HG02852 (cell line): ENCODE measurements at regions not wholly inside any gene's neighbourhood (a gene's known extent, or its start where the extent isn't known, plus 50 kb on each side); places are given as distances from the start of the nearest gene placed in this dataset.
"Not testable (repeated sequence)": the region's sequence is repeated elsewhere in the genome, so short reads cannot be mapped to it uniquely, and the experiment has no call there.

Experiments used
- ATAC-seq: cut with Tn5 transposase; IDR thresholded peaks from one replicate; pipeline ENCODE4 v1.9.1; 2021; ENCODE audit warnings: mild to moderate bottlenecking, moderate library complexity; ENCODE audit not compliant: unreplicated experiment

DNA sequence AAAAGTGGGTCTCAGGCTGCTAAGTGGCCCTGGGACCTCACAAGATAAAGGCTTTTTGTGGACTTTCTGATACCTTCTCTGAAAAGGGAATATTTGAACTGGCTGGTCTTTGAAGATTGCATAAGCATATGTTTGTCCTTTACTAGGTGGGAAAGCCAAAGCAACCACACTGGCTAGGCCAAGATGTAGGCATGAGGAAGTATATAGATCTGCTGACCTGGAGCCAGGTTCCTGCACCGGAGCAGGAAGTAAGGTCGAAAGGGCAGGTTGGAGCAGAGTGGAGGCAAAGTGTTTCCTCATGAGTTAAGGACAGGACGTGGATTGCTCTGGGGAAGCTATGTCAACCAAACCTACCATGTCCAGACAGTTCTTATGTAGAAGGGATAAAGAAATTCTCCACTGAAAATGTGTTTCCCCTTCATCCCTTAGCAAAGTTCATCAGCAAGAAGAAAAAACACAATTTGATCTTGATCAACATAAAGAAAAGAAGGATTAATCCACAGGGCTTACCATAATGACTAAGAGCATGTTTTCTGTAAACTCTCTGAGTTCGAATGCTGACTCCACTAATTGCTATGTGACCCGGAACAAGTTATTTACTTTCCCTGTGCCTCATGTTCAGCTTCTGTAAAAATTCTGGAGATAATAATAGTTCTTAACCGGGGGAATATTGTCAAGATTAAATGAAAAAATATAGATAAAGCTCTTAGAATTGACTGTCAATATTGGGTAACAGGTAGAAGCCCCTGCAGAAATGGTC lies 156.1 kb upstream of the SRD5A2 start:
- no peak for ATAC-seq

DNA sequence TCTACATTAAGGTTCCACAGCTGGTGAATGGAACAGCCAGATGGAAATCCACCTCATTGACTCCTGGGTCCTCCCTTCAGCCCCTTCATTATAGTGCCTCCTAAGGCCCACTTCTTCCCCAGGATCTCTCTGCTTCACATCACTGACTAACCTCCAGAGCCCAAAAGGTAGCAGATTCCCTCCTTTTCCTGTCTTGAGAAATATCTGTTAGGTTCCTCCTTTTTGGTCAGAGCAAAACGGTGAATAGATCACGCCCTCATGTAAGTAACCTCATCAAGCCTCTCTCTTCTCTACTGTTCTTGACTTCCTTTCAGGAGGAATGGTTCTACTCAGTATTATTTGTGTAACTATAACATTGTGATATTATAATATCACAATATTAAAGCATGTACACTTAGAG lies 155.0 kb upstream of the SRD5A2 start:
- ATAC-seq: no peak

DNA sequence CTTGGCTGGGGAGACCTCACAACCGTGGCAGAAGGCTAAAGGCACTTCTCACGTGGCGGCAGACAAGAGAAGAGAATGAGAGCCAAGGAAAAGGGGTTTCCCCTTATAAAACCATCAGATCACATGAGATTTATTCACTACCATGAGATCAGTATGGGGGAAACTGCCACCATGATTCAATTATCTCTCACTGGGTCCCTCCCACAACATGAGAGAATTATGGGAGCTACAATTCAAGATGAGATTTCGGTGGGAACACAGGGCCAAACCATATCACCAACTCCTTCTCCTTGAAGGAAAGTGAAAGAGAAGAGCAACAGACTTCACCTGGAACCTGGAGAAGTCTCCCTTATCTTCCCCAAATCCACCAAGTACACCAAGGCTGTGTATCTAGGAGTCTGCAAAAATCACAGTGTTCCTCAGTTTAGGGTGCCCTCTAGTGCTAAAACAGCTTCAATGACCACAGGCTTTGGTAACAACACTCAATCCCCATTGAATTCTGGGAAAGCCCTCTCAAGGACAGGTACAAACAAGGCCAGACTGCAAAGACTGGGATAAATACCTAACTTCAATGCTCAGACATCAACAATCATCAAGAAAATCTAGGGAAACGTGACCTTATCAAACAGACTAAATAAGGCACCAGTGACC lies 148.8 kb upstream of the SRD5A2 start:
- ATAC-seq: no peak

DNA sequence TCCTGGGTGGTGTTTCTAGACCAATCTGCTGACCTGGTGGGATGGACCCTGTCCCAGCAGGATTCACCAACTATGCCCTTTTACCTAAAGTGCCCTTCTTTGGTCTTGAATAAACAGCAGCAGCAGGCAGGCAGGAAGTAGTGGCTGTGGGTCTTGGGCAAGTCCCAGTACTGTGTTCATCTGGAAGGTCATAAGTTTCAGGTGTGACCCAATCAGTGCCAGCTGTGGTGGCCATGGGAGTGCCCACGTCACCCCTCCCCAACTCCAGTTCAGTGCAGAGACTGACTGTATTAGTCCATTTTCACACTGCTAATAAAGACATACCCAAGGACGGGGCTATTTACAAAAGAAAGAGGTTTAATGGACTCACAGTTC lies 148.3 kb upstream of the SRD5A2 start:
- ATAC-seq: no peak

DNA sequence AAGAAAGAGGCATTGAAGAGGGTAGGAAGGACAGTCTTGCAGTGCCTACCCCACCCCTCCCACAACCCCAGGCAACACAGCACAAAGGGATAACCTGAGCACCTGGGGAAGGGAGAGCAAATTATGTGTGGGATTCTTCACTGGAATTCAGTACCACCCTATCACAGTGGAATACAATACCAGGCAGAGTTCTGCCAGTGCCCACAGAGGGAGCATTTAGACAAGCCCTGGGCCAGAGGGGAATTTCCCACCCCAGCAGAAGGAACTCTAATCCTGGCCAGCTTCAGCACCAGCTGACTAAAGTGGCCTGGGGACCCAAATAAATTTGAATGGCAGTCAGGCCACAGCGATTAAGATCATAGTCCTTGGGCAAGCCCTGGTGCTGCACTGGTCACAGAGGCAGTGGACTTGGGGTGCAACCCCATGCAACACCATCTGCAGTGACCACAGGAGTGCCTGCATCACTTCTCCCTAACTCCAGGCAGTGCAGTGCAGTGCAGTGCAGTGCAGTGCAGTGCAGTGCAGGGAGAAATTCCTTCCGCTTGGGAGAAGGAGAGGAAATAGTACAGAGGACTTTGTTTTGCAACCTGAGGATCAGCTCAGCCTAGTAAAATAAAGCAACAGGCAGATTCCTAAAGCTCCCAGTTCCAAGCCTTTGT lies 147.8 kb upstream of the SRD5A2 start:
- no peak for ATAC-seq

DNA sequence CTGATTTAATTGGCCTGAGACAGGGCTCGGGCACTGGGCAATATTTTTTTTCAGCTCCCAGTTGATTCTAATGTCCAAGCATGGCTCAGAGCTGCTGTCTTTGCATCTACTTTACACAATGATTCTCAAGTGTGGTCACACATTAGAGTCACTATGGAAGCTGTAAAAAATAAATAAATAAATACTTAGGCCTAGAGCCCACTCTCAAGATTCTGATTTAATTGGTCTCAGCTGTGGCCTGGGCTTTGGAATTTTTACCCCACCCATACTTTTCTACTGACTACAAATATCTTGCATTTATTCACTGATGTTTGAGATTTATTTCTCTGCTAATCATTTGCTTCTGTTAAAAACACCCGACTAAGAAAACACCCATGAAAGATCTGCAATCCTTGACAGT lies 145.7 kb upstream of the SRD5A2 start:
- ATAC-seq: no peak

DNA sequence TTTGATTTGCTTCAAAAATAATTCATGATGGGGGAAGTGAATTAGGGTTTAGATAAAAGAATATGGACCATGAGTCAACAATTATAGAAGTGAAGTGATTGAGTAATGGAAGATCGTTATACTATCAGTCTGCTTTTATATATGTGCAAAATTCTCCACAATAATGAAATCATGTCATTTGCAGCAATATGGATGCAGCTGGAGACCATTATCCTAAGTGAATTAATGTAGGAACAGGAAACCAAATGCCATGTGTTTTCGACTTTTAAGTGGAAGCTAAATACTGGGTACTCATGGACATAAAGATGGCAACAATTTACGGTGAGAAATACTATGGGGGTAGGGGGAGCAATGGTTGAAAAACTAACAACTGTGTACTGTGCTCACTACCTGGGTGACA lies 144.7 kb upstream of the SRD5A2 start:
- no peak for ATAC-seq

DNA sequence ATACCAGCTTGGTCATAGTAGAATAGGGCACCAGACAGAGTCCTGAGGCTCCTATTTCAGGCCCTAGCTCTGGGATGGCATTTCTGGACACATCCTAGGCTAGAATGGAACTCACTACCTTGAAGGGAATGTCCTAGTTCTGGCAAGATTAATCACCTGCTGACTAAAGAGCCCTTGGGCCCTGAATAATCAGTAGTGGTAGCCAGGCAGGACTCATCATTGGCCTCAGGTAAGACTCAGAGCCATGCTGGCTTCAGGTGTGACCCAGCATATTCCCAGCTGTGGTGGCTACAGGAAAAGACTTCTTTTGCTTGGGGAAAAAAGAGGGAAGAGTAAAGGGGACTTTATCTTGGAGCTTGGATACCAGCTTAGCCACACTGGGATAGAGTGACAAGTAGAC lies 131.0 kb upstream of the SRD5A2 start:
- no peak for ATAC-seq

DNA sequence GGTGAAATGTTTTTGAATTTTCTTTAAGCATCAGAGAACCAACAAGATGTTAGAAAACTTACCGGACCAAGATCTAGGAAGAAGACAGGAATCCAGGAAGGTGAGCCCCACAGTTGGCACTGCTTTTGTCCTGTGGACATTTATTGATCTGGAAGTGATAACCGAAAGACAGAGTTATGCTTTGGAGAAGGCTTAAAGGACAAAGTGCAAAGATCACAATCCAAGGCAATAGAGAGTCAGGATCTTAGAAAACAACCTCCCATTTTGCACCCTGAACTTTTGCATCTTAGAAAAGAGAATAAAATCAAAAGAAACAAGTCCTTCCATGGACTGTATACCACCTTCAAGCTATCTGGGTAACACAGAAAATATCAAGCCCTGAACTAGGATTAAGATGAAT lies 129.4 kb upstream of the SRD5A2 start:
- no peak for ATAC-seq

DNA sequence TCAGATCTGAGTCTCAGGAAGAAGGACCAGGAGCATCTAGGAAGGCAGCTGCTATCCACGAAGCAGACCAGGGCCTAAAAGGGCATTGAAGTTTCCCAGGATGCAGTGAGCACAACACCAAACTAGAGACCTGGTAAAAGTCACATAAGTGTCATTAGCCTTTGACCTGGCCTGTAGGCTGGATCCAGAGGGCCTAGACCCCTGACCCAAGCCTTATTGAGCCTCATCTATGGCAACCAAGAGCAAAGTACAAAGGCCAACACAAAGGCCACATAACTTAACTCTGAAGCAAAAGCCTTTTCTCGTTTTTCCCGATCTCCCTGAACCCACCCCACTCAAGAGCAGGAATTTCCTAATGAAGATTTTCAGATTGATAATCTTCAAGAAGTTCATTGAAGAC lies 127.3 kb upstream of the SRD5A2 start:
- no peak for ATAC-seq

DNA sequence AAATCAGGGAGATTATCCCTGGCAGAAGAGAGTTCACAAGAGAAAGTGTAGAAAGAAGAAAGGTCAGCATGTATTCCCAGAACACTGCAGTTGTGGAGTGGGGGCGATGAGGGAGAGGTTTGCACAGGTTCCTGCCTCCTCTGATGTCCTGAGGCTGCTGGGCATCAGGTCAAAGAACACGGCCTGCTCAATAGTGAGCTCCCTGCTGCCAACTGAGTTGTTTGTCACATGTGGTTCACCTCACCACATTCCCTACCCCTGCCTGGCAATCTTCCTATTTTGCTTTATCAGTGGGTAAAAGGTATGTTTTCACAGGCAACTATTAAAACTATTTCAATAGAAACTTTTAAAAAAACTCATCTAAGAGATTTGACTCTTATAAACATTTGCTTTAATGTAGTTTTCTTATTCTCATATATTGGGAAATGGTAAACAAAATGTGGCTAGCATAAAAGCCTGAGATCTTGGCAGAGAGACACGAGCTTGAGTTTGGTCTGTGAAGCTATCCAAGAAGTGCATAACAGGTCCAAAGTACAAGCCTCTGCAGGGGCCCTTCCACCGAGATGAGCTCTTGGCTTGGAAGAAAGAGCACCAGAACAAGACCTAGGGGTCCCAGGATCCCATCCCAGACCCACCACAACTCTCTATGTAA lies 123.9 kb upstream of the SRD5A2 start:
- ATAC-seq: no peak

DNA sequence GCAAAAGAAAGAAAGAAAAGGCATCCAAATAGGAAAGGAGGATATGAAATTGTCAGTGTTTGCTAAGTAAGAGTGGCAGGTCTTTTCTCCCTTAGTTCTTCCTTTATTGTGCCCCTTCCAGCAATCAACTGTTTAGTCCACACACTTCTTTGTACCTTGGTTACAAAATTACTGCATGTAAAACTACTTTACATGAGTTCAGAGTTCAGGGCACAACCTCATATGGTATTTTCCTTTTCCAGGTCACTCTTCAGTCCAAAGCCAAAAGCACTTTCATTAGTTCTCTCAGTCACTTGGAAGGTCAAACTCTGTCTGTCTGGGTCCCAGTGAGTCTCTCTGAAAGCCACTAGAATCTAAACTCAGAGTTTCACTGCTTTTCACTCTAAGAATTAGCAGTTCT lies 122.5 kb upstream of the SRD5A2 start:
- no peak for ATAC-seq

DNA sequence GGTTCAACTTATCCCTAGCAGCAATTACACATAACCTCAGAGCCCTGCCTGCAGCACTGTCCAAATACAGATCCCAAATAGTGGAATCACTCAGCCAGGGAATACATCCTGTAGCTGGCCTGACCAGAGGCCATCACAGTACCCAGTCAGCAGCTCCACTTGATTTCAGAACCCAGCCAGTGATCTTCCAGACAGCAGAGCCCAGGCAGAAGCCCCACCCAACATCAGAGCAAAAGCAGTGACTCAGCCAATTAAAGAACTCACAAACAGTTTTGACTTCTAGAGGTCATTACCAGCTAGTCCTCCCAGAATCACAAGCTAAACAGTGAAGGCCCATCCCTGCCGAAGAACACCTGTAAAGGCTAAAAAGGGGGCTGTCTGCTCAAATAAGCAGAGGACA lies 118.0 kb upstream of the SRD5A2 start:
- no peak for ATAC-seq

DNA sequence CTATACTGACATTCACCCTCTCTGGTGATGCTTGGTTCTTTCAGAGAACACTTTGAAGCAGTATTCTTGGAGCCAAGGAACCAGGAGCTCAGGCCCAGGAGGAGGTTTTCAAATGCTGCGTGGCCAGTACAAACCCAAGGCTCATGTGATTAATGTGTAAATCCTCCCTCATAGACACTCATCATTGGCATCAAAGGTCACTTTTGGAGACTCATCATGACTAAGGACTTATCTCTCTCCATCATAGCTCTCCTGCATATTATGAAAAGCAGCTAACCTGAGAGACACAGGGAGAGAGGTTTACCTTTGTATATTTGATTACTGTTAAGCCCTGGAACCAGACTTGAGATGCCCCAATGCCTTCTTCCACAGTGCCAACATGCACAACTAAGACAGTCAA lies 115.3 kb upstream of the SRD5A2 start:
- ATAC-seq: no peak

DNA sequence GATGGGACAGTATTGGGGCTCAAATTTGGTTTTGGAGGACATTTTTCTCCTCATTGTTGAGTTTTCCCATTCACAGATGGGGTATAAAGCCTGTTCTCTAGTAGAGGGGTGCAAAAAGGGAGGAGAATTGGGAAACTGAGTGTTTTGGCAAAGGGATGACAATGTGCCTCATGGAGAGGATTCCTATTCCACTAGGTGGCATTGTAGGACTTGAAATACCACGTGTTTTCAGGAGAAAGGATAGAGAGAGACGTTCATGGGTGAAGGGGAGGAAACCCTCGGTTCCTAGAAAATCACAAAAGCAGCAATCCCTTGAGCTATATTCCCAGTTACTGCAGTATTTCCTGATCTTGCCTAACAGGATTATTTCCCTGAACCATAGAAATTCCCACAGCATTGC lies 113.7 kb upstream of the SRD5A2 start:
- ATAC-seq: no peak

DNA sequence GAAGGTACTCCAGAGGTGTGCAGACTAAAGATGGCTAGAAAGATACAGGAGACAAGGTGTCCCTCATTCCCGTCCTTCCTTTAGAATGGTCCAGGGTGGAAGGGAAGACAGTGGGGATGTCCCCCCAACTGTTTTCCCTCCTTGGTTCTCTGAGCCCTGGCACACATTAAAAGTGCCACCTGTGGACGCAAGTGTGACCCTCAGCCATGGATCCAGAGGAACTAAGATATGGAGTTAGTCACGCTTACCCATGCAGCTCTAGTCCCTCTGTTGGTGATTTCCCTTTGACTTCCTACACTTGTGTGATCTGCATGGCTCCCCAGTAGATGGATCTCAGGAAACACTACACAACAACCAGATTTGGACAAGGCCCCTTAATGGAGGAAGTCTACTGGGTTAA lies 113.1 kb upstream of the SRD5A2 start:
- ATAC-seq: no peak

DNA sequence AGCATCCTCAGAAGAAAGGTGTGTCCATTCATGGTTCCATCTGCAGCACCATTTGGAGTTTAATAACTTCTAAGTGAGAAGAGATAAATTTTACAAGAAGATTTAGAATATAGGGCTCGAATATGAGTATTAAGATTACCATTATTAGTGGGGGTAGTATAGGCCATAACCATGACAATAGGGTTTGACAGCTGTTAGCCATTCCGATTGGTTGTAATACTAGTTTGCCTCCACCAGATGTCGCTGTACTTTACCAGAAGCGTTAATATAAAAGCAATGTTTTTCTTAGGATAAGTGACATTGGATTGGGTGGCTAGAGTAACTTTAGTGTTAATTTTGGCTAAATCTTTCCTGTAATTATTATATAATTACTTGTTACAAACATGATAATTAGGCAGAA lies 107.5 kb upstream of the SRD5A2 start:
- ATAC-seq: no peak

DNA sequence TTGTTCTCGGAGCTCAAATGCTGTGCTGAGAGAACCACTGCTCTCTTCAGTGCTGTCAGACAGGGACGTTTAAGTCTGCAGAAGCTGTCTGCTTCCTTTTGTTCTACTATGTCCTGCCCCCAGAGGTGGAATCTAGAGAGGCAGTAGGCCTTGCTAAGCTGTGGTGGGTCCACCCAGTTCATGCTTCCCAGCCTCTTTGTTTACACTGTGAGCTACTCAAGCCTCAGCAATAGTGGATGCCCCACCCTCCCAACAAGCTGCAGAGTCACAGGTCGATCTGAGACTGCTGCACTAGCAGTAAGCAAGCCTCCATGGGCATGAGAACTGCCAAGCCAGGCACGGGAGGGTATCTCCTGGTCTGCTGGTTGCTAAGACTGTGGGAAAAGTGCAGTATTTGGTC lies 102.8 kb upstream of the SRD5A2 start:
- not testable (repeated sequence) for ATAC-seq

DNA sequence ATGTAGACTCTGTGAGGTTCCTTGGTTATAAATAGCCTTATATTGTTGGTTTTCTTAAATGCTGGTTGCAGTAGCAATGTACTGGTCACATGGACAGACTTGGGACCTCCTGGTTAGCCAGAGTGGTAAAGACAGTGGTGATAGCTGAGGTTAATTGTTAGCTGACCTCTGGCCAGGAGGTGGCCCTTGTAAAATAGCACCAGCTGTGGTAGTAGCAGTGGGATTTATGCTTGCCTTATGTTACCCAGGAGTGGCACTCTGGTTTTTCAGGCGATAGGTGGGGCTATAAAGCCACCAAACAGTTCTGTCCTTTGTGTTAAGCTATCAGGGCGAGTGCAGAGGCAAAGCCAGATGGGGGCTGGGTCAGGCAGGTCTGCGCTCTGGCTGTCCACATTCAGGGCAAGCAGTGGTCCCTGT lies 94.8 kb upstream of the SRD5A2 start:
- no peak for ATAC-seq

DNA sequence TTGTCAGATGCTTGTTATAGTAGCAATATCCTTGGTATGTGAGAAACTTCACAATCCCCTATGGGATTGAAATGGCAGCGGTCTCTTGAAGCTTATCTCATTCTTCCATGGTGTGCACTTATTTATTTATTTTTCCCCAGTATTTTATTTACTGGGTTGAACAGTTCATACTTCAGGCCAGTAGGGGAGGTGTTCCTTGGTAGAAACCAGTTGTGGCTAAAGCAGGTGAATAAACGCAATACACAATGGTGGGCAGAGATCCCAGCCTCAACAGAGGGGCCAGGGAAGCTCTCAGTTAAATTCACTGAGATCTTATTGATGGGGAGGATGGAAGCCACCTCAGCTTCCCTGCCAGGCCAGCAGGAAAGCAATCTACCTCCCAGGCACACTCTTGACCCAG lies 93.7 kb upstream of the SRD5A2 start:
- no peak for ATAC-seq

DNA sequence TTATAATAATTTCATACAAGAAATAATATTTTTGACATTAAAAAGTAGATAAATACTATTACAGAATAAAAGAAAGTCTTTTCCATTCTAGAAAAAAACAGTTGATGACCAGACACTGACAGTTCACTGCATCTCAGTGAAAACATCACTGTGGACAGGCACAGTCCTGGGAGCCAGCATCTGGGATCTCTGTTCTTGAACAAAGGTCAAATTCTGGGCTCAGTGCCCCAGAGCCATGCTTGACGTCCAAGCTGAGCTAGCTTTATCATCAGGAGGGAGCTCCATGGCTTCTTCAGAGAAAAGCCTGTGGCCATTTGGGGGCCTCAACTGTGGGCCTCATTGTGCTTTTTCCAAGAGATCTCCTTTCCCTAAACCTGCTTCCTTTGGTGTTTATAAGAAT lies 86.1 kb upstream of the SRD5A2 start:
- ATAC-seq: no peak
